GM23338 (cell line): ENCODE measurements at regions not wholly inside any gene's neighbourhood (a gene's known extent, or its start where the extent isn't known, plus 50 kb on each side); places are given as distances from the start of the nearest gene placed in this dataset.

Experiments used
- ATAC-seq: fragments of 200-7000 bp; cut with Tn5 transposase; 3 replicates; pipeline ENCODE4 v1.9.1; 2020
- DNase-seq: peaks from one replicate; pipeline ENCODE4 v3.0.0-alpha.2; 2015; ENCODE audit warnings: low spot score
- H2AFZ ChIP-seq: fragments of 200-600 bp; sonication (generic); 2 replicates; pipeline ENCODE4 v1.8.0; 2016; ENCODE audit warnings: antibody characterized with exemption, mild to moderate bottlenecking, moderate library complexity
- H3F3A ChIP-seq: fragments of 200-600 bp; sonication (generic); replicated peaks from 2 replicates; pipeline ENCODE4 v1.8.0; 2017; ENCODE audit warnings: antibody characterized with exemption, mixed run types, low read depth
- H3K27ac ChIP-seq: fragments of 200-600 bp; sonication (generic); 2 replicates; pipeline ENCODE4 v1.6.1; 2016; ENCODE audit warnings: low read depth
- H3K27me3 ChIP-seq: fragments of 200-600 bp; sonication (generic); 2 replicates; pipeline ENCODE4 v1.8.0; 2016; ENCODE audit warnings: mild to moderate bottlenecking, mixed run types, moderate library complexity; ENCODE audit not compliant: insufficient read depth
- H3K36me3 ChIP-seq: fragments of 200-600 bp; sonication (generic); 2 replicates; pipeline ENCODE4 v1.8.0; 2016; ENCODE audit warnings: mild to moderate bottlenecking; ENCODE audit not compliant: insufficient read depth
- H3K4me1 ChIP-seq: fragments of 200-600 bp; sonication (generic); 2 replicates; pipeline ENCODE4 v1.8.0; 2016; ENCODE audit warnings: mild to moderate bottlenecking, moderate library complexity; ENCODE audit not compliant: insufficient read depth
- H3K4me2 ChIP-seq: fragments of 200-600 bp; sonication (generic); 2 replicates; pipeline ENCODE4 v1.7.1; 2017; ENCODE audit warnings: mixed run types
- H3K4me3 ChIP-seq: fragments of 200-600 bp; sonication (generic); 2 replicates; pipeline ENCODE4 v1.6.1; 2016; ENCODE audit warnings: mixed run types
- H3K79me2 ChIP-seq: fragments of 200-600 bp; sonication (generic); replicated peaks from 2 replicates; pipeline ENCODE4 v1.8.0; 2017; ENCODE audit warnings: mild to moderate bottlenecking; ENCODE audit not compliant: insufficient read depth
- H3K9me2 ChIP-seq: fragments of 200-600 bp; sonication (generic); 2 replicates; pipeline ENCODE4 v1.8.0; 2017; ENCODE audit not compliant: insufficient read depth
- H4K20me1 ChIP-seq: fragments of 200-600 bp; sonication (generic); replicated peaks from 2 replicates; pipeline ENCODE4 v1.8.0; 2017; ENCODE audit warnings: mild to moderate bottlenecking; ENCODE audit not compliant: insufficient read depth
- H3K27ac Mint-ChIP-seq: 2 replicates; pipeline ENCODE4 v1.8.0; 2020; ENCODE audit warnings: inconsistent platforms, mild to moderate bottlenecking, moderate library complexity, mixed read lengths
- H3K27me3 Mint-ChIP-seq: 3 replicates; pipeline ENCODE4 v1.8.0; 2022; ENCODE audit warnings: low read depth, mild to moderate bottlenecking, moderate library complexity, mixed read lengths, inconsistent platforms; ENCODE audit not compliant: insufficient read depth, poor library complexity
- H3K36me3 Mint-ChIP-seq: 3 replicates; pipeline ENCODE4 v1.8.0; 2021; ENCODE audit warnings: low read depth, mild to moderate bottlenecking, inconsistent platforms, moderate library complexity, mixed read lengths
- H3K4me1 Mint-ChIP-seq: 3 replicates; pipeline ENCODE4 v1.8.0; 2020; ENCODE audit warnings: mild to moderate bottlenecking, inconsistent platforms, mixed read lengths
- H3K4me3 Mint-ChIP-seq: 3 replicates; pipeline ENCODE4 v1.8.0; 2021; ENCODE audit warnings: moderate library complexity, mild to moderate bottlenecking, inconsistent platforms, mixed read lengths
- H3K9me3 Mint-ChIP-seq: 3 replicates; pipeline ENCODE4 v1.8.0; 2020; ENCODE audit warnings: moderate library complexity, mild to moderate bottlenecking, inconsistent platforms, mixed read lengths
- CREB1 ChIP-seq: fragments of 250-450 bp; sonication (Bioruptor Pico); IDR thresholded peaks from 2 replicates; pipeline ENCODE4 v1.5.0; 2020; ENCODE audit warnings: low read depth, mild to moderate bottlenecking, moderate library complexity
- EZH2 ChIP-seq: fragments of 200-600 bp; sonication (generic); IDR thresholded peaks from one replicate; pipeline ENCODE4 v1.8.0; 2017; ENCODE audit warnings: antibody characterized with exemption, mild to moderate bottlenecking, low read depth; ENCODE audit not compliant: unreplicated experiment
- EZH2phosphoT487 ChIP-seq: fragments of 200-600 bp; sonication (generic); IDR thresholded peaks from one replicate; pipeline ENCODE4 v1.8.1; 2018; ENCODE audit warnings: antibody characterized with exemption; ENCODE audit not compliant: unreplicated experiment
- JUNB ChIP-seq: IDR thresholded peaks from one replicate; pipeline ENCODE4 v1.6.1; 2016; ENCODE audit warnings: antibody characterized with exemption; ENCODE audit not compliant: unreplicated experiment
- NANOG ChIP-seq: IDR thresholded peaks from 2 replicates; pipeline ENCODE4 v1.6.1; 2016; ENCODE audit warnings: antibody characterized with exemption, borderline replicate concordance
- POLR2AphosphoS5 ChIP-seq: IDR thresholded peaks from 2 replicates; pipeline ENCODE4 v1.6.1; 2016; ENCODE audit warnings: antibody characterized with exemption, low read depth
- STAT1 ChIP-seq: IDR thresholded peaks from one replicate; pipeline ENCODE4 v1.6.1; 2016; ENCODE audit warnings: antibody characterized with exemption; ENCODE audit not compliant: unreplicated experiment
- ZNF114 ChIP-seq: fragments of 250-450 bp; sonication (Bioruptor Pico); IDR thresholded peaks from 2 replicates; pipeline ENCODE4 v1.5.0; 2020; ENCODE audit warnings: mild to moderate bottlenecking, moderate library complexity
- ZNF331 ChIP-seq: fragments of 250-450 bp; sonication (Bioruptor Pico); IDR thresholded peaks from 2 replicates; pipeline ENCODE4 v1.5.0; 2020; ENCODE audit warnings: low read depth, mild to moderate bottlenecking, moderate library complexity
- TF ChIP-seq, protein P1 (sequence below), 2 experiments: fragments of 200-600 bp in 1 of 2; sonication (generic) in 1 of 2; conservative IDR thresholded peaks; 2 replicates each; pipeline versions ENCODE4 v1.5.1 to v1.6.1; 2016 to 2017; ENCODE audit warnings: antibody characterized with exemption in 2 of 2, low read depth in 2 of 2, mild to moderate bottlenecking in 2 of 2, moderate library complexity in 1 of 2
- TF ChIP-seq, protein P2 (sequence below): IDR thresholded peaks from one replicate; pipeline ENCODE4 v1.6.1; 2018; ENCODE audit warnings: antibody characterized with exemption; ENCODE audit not compliant: unreplicated experiment
- TF ChIP-seq, protein P3 (sequence below): IDR thresholded peaks from 2 replicates; pipeline ENCODE4 v1.6.1; 2016; ENCODE audit warnings: antibody characterized with exemption

GRCh38 chr13:69306766-69307165 is 800.9 kb upstream of the ATXN8OS start:
- Mint-ChIP-seq H3K27me3 (no peaks in the 10 kb centered on the region), H3K9me3 (no peaks in the 10 kb centered on the region), H3K27ac (no peak overlapping the region), H3K4me3 (no peak overlapping the region), H3K36me3 (no peaks in the 10 kb centered on the region), H3K4me1 (no peaks in the 10 kb centered on the region)
- Histone ChIP-seq H3K79me2 (no peaks in the 10 kb centered on the region), H2AFZ (no peak overlapping the region), H3K4me3 (no peak overlapping the region), H3K36me3 (no peaks in the 10 kb centered on the region), H3K27ac (no peak overlapping the region), H3K9me2 (no peaks in the 10 kb centered on the region), H3K4me1 (no peaks in the 10 kb centered on the region), H3K27me3 (no peaks in the 10 kb centered on the region), H3K4me2 (no peak overlapping the region), H4K20me1 (no peaks in the 10 kb centered on the region), H3F3A (no peaks in the 10 kb centered on the region)
- TF ChIP-seq CREB1 (no peak), NANOG (no peak), ZNF331 (CRISPR knock-in tag) (no peak)
- TF ChIP-seq, protein P1, sequence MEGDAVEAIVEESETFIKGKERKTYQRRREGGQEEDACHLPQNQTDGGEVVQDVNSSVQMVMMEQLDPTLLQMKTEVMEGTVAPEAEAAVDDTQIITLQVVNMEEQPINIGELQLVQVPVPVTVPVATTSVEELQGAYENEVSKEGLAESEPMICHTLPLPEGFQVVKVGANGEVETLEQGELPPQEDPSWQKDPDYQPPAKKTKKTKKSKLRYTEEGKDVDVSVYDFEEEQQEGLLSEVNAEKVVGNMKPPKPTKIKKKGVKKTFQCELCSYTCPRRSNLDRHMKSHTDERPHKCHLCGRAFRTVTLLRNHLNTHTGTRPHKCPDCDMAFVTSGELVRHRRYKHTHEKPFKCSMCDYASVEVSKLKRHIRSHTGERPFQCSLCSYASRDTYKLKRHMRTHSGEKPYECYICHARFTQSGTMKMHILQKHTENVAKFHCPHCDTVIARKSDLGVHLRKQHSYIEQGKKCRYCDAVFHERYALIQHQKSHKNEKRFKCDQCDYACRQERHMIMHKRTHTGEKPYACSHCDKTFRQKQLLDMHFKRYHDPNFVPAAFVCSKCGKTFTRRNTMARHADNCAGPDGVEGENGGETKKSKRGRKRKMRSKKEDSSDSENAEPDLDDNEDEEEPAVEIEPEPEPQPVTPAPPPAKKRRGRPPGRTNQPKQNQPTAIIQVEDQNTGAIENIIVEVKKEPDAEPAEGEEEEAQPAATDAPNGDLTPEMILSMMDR (conservative IDR thresholded peaks at IDR 0.05; ENCODE audit: low read depth in 2 of 2) = peak; percentile 43; a peak in 3 of 4 replicates
- ATAC-seq = no peak
- DNase-seq = peak; percentile 19

GRCh38 chr13:69300131-69300530 is 807.5 kb upstream of the ATXN8OS start:
- Histone ChIP-seq H3K9me2 (no peaks in the 10 kb centered on the region), H3K4me1 (peaks cover 11% of the 10 kb centered on the region), H3F3A (no peaks in the 10 kb centered on the region), H3K27ac (no peak overlapping the region), H3K27me3 (no peaks in the 10 kb centered on the region), H3K36me3 (no peaks in the 10 kb centered on the region), H2AFZ (no peak overlapping the region), H3K4me3 (no peak overlapping the region), H4K20me1 (no peaks in the 10 kb centered on the region), H3K4me2 (no peak overlapping the region), H3K79me2 (no peaks in the 10 kb centered on the region)
- DNase-seq (no peak), ATAC-seq (no peak)
- H3K36me3 Mint-ChIP-seq = no peaks in the 10 kb centered on the region
- no peak overlapping the region for H3K27ac Mint-ChIP-seq
- H3K9me3 Mint-ChIP-seq = no peaks in the 10 kb centered on the region
- H3K4me3 Mint-ChIP-seq = no peak overlapping the region
- H3K27me3 Mint-ChIP-seq = no peaks in the 10 kb centered on the region
- H3K4me1 Mint-ChIP-seq = peaks cover 3% of the 10 kb centered on the region; the same call in 1 of the 3 replicates
- TF ChIP-seq NANOG = no peak
- TF ChIP-seq POLR2AphosphoS5 = no peak
- no peak for TF ChIP-seq STAT1
- TF ChIP-seq EZH2 = no peak
- no peak for TF ChIP-seq JUNB
- TF ChIP-seq CREB1 = no peak
- TF ChIP-seq EZH2phosphoT487 = no peak
- TF ChIP-seq, protein P2, sequence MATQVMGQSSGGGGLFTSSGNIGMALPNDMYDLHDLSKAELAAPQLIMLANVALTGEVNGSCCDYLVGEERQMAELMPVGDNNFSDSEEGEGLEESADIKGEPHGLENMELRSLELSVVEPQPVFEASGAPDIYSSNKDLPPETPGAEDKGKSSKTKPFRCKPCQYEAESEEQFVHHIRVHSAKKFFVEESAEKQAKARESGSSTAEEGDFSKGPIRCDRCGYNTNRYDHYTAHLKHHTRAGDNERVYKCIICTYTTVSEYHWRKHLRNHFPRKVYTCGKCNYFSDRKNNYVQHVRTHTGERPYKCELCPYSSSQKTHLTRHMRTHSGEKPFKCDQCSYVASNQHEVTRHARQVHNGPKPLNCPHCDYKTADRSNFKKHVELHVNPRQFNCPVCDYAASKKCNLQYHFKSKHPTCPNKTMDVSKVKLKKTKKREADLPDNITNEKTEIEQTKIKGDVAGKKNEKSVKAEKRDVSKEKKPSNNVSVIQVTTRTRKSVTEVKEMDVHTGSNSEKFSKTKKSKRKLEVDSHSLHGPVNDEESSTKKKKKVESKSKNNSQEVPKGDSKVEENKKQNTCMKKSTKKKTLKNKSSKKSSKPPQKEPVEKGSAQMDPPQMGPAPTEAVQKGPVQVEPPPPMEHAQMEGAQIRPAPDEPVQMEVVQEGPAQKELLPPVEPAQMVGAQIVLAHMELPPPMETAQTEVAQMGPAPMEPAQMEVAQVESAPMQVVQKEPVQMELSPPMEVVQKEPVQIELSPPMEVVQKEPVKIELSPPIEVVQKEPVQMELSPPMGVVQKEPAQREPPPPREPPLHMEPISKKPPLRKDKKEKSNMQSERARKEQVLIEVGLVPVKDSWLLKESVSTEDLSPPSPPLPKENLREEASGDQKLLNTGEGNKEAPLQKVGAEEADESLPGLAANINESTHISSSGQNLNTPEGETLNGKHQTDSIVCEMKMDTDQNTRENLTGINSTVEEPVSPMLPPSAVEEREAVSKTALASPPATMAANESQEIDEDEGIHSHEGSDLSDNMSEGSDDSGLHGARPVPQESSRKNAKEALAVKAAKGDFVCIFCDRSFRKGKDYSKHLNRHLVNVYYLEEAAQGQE = no peak
- no peak for TF ChIP-seq ZNF114 (CRISPR knock-in tag)
- TF ChIP-seq, protein P3, sequence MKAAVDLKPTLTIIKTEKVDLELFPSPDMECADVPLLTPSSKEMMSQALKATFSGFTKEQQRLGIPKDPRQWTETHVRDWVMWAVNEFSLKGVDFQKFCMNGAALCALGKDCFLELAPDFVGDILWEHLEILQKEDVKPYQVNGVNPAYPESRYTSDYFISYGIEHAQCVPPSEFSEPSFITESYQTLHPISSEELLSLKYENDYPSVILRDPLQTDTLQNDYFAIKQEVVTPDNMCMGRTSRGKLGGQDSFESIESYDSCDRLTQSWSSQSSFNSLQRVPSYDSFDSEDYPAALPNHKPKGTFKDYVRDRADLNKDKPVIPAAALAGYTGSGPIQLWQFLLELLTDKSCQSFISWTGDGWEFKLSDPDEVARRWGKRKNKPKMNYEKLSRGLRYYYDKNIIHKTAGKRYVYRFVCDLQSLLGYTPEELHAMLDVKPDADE = no peak
- TF ChIP-seq ZNF331 (CRISPR knock-in tag) = no peak
